ENCODE measurements at regions not wholly inside any gene's neighbourhood (a gene's known extent, or its start where the extent isn't known, plus 50 kb on each side); places are given as distances from the start of the nearest gene placed in this dataset.

GRCh38 chr3:43215663-43216275, 70.6 kb upstream of the SNRK start:
- TF ChIP-seq MAX (IDR thresholded peaks at IDR 0.05) (no peak), EP300 (IDR thresholded peaks at IDR 0.05; ENCODE audit: borderline replicate concordance) (no peak)

GRCh38 chr3:43215138-43215537, 71.2 kb upstream of the SNRK start:
- TF ChIP-seq NFIC (IDR thresholded peaks at IDR 0.05): no peak
- no peak for TF ChIP-seq FOXM1 (IDR thresholded peaks at IDR 0.05; ENCODE audit: borderline replicate concordance, low read depth)
- no peak for TF ChIP-seq CREB1 (IDR thresholded peaks at IDR 0.05; ENCODE audit: low read depth)
- no peak for TF ChIP-seq CEBPB (IDR thresholded peaks at IDR 0.05)
- TF ChIP-seq EGR1 (IDR thresholded peaks at IDR 0.05): no peak

GRCh38 chr3:43214616-43215015, 71.7 kb upstream of the SNRK start:
- no peak for TF ChIP-seq RAD21 (IDR thresholded peaks at IDR 0.05; ENCODE audit: low read depth)
- TF ChIP-seq CREB1 (IDR thresholded peaks at IDR 0.05; ENCODE audit: low read depth): no peak
- no peak for TF ChIP-seq TAF1 (IDR thresholded peaks at IDR 0.05; ENCODE audit: low read depth)
- no peak for TF ChIP-seq CEBPB (IDR thresholded peaks at IDR 0.05)

GRCh38 chr3:43213631-43214030, 72.7 kb upstream of the SNRK start:
- TF ChIP-seq REST (IDR thresholded peaks at IDR 0.05; ENCODE audit: low read depth) (no peak), EP300 (IDR thresholded peaks at IDR 0.05; ENCODE audit: borderline replicate concordance) (no peak), USF1 (IDR thresholded peaks at IDR 0.05) (no peak), EGR1 (IDR thresholded peaks at IDR 0.05) (no peak), TCF12 (IDR thresholded peaks at IDR 0.05; ENCODE audit: low read depth) (no peak), CEBPB (IDR thresholded peaks at IDR 0.05) (no peak)

- TF ChIP-seq EP300 (IDR thresholded peaks at IDR 0.05; ENCODE audit: borderline replicate concordance) (no peak), ZBTB7A (IDR thresholded peaks at IDR 0.05; ENCODE audit: low read depth) (no peak), FOXM1 (IDR thresholded peaks at IDR 0.05; ENCODE audit: borderline replicate concordance, low read depth) (no peak), USF1 (IDR thresholded peaks at IDR 0.05) (no peak), TEAD4 (IDR thresholded peaks at IDR 0.05) (no peak), TCF12 (IDR thresholded peaks at IDR 0.05; ENCODE audit: low read depth) (no peak), RAD21 (IDR thresholded peaks at IDR 0.05; ENCODE audit: low read depth) (no peak)
These were observed 73.3 kb upstream of the SNRK start for GRCh38 chr3:43212914-43213611.

GRCh38 chr3:43211681-43212080, 74.7 kb upstream of the SNRK start:
- TF ChIP-seq FOXM1 (IDR thresholded peaks at IDR 0.05; ENCODE audit: borderline replicate concordance, low read depth) (no peak), ZBTB7A (IDR thresholded peaks at IDR 0.05; ENCODE audit: low read depth) (no peak), TEAD4 (IDR thresholded peaks at IDR 0.05) (no peak), USF1 (IDR thresholded peaks at IDR 0.05) (no peak), EP300 (IDR thresholded peaks at IDR 0.05; ENCODE audit: borderline replicate concordance) (no peak), RAD21 (IDR thresholded peaks at IDR 0.05; ENCODE audit: low read depth) (no peak), CEBPB (IDR thresholded peaks at IDR 0.05) (no peak), REST (IDR thresholded peaks at IDR 0.05; ENCODE audit: low read depth) (no peak), NFIC (IDR thresholded peaks at IDR 0.05) (no peak), EGR1 (IDR thresholded peaks at IDR 0.05) (no peak), MAX (IDR thresholded peaks at IDR 0.05) (no peak), YY1 (IDR thresholded peaks at IDR 0.05; ENCODE audit: low read depth) (no peak)

Data from Ishikawa (cell line).